ENCODE measurements at regions not wholly inside any gene's neighbourhood (a gene's known extent, or its start where the extent isn't known, plus 50 kb on each side); places are given as distances from the start of the nearest gene placed in this dataset.

- no peak for DNase-seq (ENCODE audit: low spot score)
- H3K9ac ChIP-seq = no peak overlapping the region
These were observed 75.5 kb upstream of the CTAGE1 start for GRCh38 chr18:22493255-22493654.

GRCh38 chr18:22493940-22494339 is 76.2 kb upstream of the CTAGE1 start:
- H3K79me2 ChIP-seq (ENCODE audit: low read depth) = no peaks in the 10 kb centered on the region
- H3K4me3 ChIP-seq = no peak overlapping the region
- Mint-ChIP-seq H3K27ac (no peak overlapping the region), H3K4me1 (peaks cover 3% of the 10 kb centered on the region), H3K9me3 (peaks cover 3% of the 10 kb centered on the region), H3K4me3 (no peak overlapping the region), H3K27me3 (ENCODE audit: insufficient read depth, low read depth) (no peaks in the 10 kb centered on the region), H3K36me3 (no peaks in the 10 kb centered on the region)
- H3K9me3 ChIP-seq (ENCODE audit: low read depth) = no peaks in the 10 kb centered on the region
- H3K4me1 ChIP-seq = no peaks in the 10 kb centered on the region
- H3K27ac ChIP-seq = no peak overlapping the region
- no peaks in the 10 kb centered on the region for H3K36me3 ChIP-seq
- no peak overlapping the region for H3K4me2 ChIP-seq
- no peaks in the 10 kb centered on the region for H3K27me3 ChIP-seq
- no peak for DNase-seq (ENCODE audit: low spot score)
- H4K20me1 ChIP-seq (ENCODE audit: low read depth) = no peaks in the 10 kb centered on the region
- no peak overlapping the region for H3K9ac ChIP-seq
- TF ChIP-seq CTCF (IDR thresholded peaks at IDR 0.05) (no peak), EZH2phosphoT487 (IDR thresholded peaks at IDR 0.05) (no peak), EZH2 (IDR thresholded peaks at IDR 0.05) (no peak)
- no peak overlapping the region for H2AFZ ChIP-seq (replicated peaks)
- H3F3A ChIP-seq (ENCODE audit: low read depth) = no peaks in the 10 kb centered on the region

More at GRCh38 chr18:22493255-22493654, 75.5 kb upstream of the CTAGE1 start:
- TF ChIP-seq EZH2 (IDR thresholded peaks at IDR 0.05) = no peak
- TF ChIP-seq CTCF (IDR thresholded peaks at IDR 0.05) = no peak
- no peak for TF ChIP-seq EZH2phosphoT487 (IDR thresholded peaks at IDR 0.05)
- Histone ChIP-seq H3K27ac (no peak overlapping the region), H3K4me3 (no peak overlapping the region), H3K27me3 (no peaks in the 10 kb centered on the region), H4K20me1 (ENCODE audit: low read depth) (no peaks in the 10 kb centered on the region), H3K36me3 (no peaks in the 10 kb centered on the region), H3K4me2 (no peak overlapping the region), H3K4me1 (no peaks in the 10 kb centered on the region), H3K9me3 (ENCODE audit: low read depth) (no peaks in the 10 kb centered on the region), H2AFZ (replicated peaks) (no peak overlapping the region), H3F3A (ENCODE audit: low read depth) (no peaks in the 10 kb centered on the region), H3K79me2 (ENCODE audit: low read depth) (no peaks in the 10 kb centered on the region)
- H3K9me3 Mint-ChIP-seq = peaks cover 3% of the 10 kb centered on the region
- H3K36me3 Mint-ChIP-seq = no peaks in the 10 kb centered on the region
- no peaks in the 10 kb centered on the region for H3K27me3 Mint-ChIP-seq (ENCODE audit: insufficient read depth, low read depth)
- no peak overlapping the region for H3K27ac Mint-ChIP-seq
- peaks cover 3% of the 10 kb centered on the region for H3K4me1 Mint-ChIP-seq
- no peak overlapping the region for H3K4me3 Mint-ChIP-seq

- DNase-seq (ENCODE audit: low spot score) = no peak
- no peaks in the 10 kb centered on the region for H3K27me3 Mint-ChIP-seq (ENCODE audit: insufficient read depth, low read depth)
- H3K79me2 ChIP-seq (ENCODE audit: low read depth) = no peaks in the 10 kb centered on the region
- H4K20me1 ChIP-seq (ENCODE audit: low read depth) = no peaks in the 10 kb centered on the region
- H3K27me3 ChIP-seq = no peaks in the 10 kb centered on the region
- no peak overlapping the region for H3K9ac ChIP-seq
- H3K4me3 Mint-ChIP-seq = no peak overlapping the region
- TF ChIP-seq EZH2 (IDR thresholded peaks at IDR 0.05) = no peak
- TF ChIP-seq EZH2phosphoT487 (IDR thresholded peaks at IDR 0.05) = no peak
- TF ChIP-seq CTCF (IDR thresholded peaks at IDR 0.05) = no peak
- no peaks in the 10 kb centered on the region for H3K4me1 ChIP-seq
- no peaks in the 10 kb centered on the region for H3F3A ChIP-seq (ENCODE audit: low read depth)
- no peak overlapping the region for H3K27ac Mint-ChIP-seq
- H3K36me3 Mint-ChIP-seq = no peaks in the 10 kb centered on the region
- H3K4me2 ChIP-seq = no peak overlapping the region
- H3K27ac ChIP-seq = no peak overlapping the region
- no peak overlapping the region for H3K4me3 ChIP-seq
- peaks cover 3% of the 10 kb centered on the region for H3K9me3 Mint-ChIP-seq
- no peaks in the 10 kb centered on the region for H3K9me3 ChIP-seq (ENCODE audit: low read depth)
- H3K36me3 ChIP-seq = no peaks in the 10 kb centered on the region
- peaks cover 3% of the 10 kb centered on the region for H3K4me1 Mint-ChIP-seq
- no peak overlapping the region for H2AFZ ChIP-seq (replicated peaks)
These were observed 77.1 kb upstream of the CTAGE1 start for GRCh38 chr18:22494771-22495170.
